ENCODE measurements at regions not wholly inside any gene's neighbourhood (a gene's known extent, or its start where the extent isn't known, plus 50 kb on each side); places are given as distances from the start of the nearest gene placed in this dataset.
"Not testable (repeated sequence)": the region's sequence is repeated elsewhere in the genome, so short reads cannot be mapped to it uniquely, and the experiment has no call there.

DNA sequence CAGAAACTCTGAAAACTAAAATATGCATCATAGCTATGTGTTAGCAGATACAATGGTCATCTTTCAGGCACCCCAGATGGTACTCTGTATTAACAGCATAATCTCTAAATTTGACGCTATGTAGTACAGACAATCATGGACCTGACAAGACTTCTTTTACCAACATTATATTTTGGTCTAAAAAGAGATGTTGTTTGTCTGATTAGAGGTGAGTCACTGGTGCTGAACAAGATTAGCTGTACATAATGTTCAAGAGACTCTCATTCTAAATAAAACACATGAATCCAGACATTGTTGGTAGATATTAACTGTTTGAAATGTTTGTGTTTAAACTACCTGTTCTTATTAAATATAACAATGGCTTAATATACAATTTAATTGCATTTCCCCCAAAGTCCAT lies 146.4 kb upstream of the LMNTD1 start:
- no peak for TF ChIP-seq CTCF (IDR thresholded peaks at IDR 0.05; ENCODE audit: low read depth, low read length)
- no peak for DNase-seq (ENCODE audit: low read depth, low spot score)
- no peak overlapping the region for H3K4me3 ChIP-seq (ENCODE audit: low read depth, low read length)
- in situ Hi-C loops (cut with HindIII; ENCODE audit: low sequenced_read_pairs): no loop called here

DNA sequence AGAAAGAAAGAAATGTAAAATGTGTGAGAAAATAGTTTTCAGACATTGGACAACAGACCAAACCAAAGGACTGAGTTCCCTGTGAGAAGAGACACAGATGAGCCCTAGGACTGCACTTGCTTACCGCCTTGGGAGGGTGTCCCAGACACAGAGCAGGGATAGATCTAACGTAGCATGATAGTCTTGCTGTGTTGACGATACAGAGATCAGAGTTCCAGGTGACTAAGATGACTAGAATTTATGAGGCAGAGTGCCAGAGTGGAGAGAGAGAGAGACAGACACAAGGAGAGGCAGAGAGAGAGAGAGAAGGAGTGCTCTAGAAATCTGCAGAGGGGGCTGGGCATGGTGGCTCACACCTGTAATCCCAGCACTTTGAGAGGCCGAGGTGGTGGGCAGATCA lies 148.2 kb upstream of the LMNTD1 start:
- no peak overlapping the region for H3K4me3 ChIP-seq (ENCODE audit: low read depth, low read length)
- no peak for TF ChIP-seq CTCF (IDR thresholded peaks at IDR 0.05; ENCODE audit: low read depth, low read length)
- in situ Hi-C loops (cut with HindIII; ENCODE audit: low sequenced_read_pairs): no loop called here
- peak; percentile 62 for DNase-seq (ENCODE audit: low read depth, low spot score)

DNA sequence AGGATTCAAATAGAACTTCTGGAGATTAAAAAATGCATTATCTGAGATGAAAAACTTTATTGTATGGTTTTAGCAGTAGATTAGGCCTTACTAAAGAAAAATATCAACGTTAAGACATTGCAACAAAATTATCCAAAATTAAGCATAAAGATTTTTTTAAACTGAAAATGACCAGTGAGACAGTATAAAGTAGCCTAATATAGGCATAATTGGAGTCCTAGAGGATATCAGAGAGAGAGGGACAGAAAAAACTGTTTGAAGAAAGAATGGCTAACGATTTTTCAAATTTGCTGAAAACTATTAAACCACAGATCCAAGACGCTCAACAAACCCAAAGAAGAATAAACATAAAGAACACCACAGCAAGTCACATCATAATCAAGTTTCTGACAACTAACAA lies 149.5 kb upstream of the LMNTD1 start:
- H3K4me3 ChIP-seq (ENCODE audit: low read depth, low read length): no peak overlapping the region
- in situ Hi-C loops (cut with HindIII; ENCODE audit: low sequenced_read_pairs): no loop called here
- no peak for TF ChIP-seq CTCF (IDR thresholded peaks at IDR 0.05; ENCODE audit: low read depth, low read length)
- DNase-seq (ENCODE audit: low read depth, low spot score): no peak

DNA sequence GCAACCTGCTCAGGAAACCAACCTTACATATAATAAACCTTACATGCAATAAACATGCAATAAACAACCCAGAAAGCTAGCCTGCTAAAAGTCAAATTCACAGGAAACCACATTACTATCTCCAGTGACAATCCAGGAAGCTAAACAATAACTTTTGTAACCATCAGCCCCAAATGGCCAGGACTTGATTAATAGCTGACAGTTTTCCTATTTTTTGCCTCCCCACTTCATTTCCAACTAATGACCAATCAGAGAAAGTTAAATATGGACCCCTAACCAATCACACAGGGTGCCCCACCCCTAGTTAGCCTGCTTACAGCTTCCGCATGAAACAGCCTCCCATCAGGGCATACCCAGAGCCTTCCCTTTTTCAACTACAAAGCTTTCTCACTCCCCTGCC lies 152.2 kb upstream of the LMNTD1 start:
- H3K4me3 ChIP-seq (ENCODE audit: low read depth, low read length): no peak overlapping the region
- no peak for DNase-seq (ENCODE audit: low read depth, low spot score)
- in situ Hi-C loops (cut with HindIII; ENCODE audit: low sequenced_read_pairs): no loop called here
- TF ChIP-seq CTCF (IDR thresholded peaks at IDR 0.05; ENCODE audit: low read depth, low read length): no peak

GRCh38 chr12:25706646-25707045 lies 153.6 kb upstream of the LMNTD1 start:
- DNase-seq (ENCODE audit: low read depth, low spot score); in situ Hi-C loops (cut with HindIII; ENCODE audit: low sequenced_read_pairs); H3K4me3 ChIP-seq (ENCODE audit: low read depth, low read length): not testable (repeated sequence)

GRCh38 chr12:25707056-25707455 lies 154.0 kb upstream of the LMNTD1 start:
- no peak for DNase-seq (ENCODE audit: low read depth, low spot score)
- in situ Hi-C loops (cut with HindIII; ENCODE audit: low sequenced_read_pairs): no loop called here
- no peak overlapping the region for H3K4me3 ChIP-seq (ENCODE audit: low read depth, low read length)
- no peak for TF ChIP-seq CTCF (IDR thresholded peaks at IDR 0.05; ENCODE audit: low read depth, low read length)

GRCh38 chr12:25708661-25709060 lies 155.6 kb upstream of the LMNTD1 start:
- no peak for TF ChIP-seq CTCF (IDR thresholded peaks at IDR 0.05; ENCODE audit: low read depth, low read length)
- no peak overlapping the region for H3K4me3 ChIP-seq (ENCODE audit: low read depth, low read length)
- in situ Hi-C loops (cut with HindIII; ENCODE audit: low sequenced_read_pairs): no loop called here
- no peak for DNase-seq (ENCODE audit: low read depth, low spot score)
